ENCODE measurements at regions not wholly inside any gene's neighbourhood (a gene's known extent, or its start where the extent isn't known, plus 50 kb on each side); places are given as distances from the start of the nearest gene placed in this dataset.

DNA sequence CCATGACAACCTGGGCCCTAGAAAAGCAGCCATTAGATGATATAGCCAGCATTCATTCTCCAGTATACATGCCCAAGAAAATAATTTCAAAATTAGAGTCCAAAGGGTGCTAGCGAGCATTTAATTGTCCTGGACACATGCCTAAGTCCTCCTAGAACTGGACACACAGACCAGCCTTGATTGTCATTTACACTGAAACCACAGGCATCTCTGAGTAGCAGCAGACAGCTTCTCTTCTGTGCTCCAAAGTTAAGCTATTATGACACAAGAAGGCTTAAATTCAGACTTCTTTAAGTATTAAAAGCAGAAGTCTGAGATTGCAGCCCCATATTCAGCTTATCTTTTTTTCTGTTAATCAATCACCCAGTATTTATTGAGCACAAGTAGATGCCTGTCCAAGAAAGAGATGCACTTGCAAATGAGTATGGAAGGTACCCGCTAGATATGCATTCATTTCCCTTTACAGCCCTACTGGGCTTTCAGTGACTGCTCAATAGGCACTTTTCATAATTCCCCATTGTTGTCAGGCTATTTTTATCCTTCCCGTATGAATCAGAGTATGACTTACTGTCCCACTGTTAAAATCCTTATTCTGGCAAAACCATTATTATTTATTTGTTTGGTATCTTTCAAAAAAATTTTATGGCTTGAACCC is 374.1 kb downstream of the FBXW7 start:
- no peaks in the 10 kb centered on the region for H3K27me3 ChIP-seq (ENCODE audit: control insufficient read depth, insufficient read depth, low read length)
- H3K4me1 ChIP-seq (ENCODE audit: control insufficient read depth, insufficient read depth, low read length), result no peaks in the 10 kb centered on the region
- no peak overlapping the region for H3K4me3 ChIP-seq (ENCODE audit: low read length)
- no peak overlapping the region for H3K27ac ChIP-seq (ENCODE audit: low read length)
- H3K36me3 ChIP-seq (ENCODE audit: control insufficient read depth, insufficient read depth, low read length), result no peaks in the 10 kb centered on the region
- DNase-seq, result no peak
- no peaks in the 10 kb centered on the region for H3K9me3 ChIP-seq (ENCODE audit: control insufficient read depth, low read depth, low read length)
- 38% methylated on average over 1 of the region's 3 CpGs for WGBS (ENCODE audit: insufficient coverage, low lambda C conversion rate)

DNA sequence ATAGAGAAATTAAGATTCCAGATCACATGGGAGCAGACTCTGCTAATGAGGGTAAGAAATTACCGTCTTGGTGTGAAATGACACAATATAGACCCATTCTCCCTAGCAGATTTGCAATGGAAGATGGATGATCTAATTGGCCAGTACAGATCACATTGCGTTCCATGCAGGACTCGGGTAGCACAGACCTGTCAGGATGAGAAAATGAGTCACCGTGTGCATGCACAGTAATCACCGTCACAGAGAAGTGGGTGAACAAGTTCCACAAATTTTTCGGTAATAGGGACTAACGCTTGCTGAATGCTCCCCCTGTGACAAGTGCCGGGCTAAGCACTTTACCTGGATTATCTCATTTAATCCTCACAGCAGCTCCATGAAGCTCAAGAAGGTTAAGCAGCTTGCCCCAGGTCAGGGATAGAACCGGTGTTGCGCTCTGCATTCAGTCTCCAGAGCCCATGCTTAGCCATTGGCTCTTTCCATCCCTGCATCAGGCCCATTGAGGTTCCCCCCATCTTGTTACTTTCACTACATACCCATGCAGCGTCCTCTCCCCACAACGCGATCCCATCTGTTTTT is 375.6 kb downstream of the FBXW7 start:
- H3K27ac ChIP-seq (ENCODE audit: low read length), result no peak overlapping the region

GRCh38 chr4:152159773-152160172 is 376.1 kb downstream of the FBXW7 start:
- Histone ChIP-seq H3K4me3 (ENCODE audit: low read length) (no peak overlapping the region), H3K9me3 (ENCODE audit: control insufficient read depth, low read depth, low read length) (no peaks in the 10 kb centered on the region), H3K27me3 (ENCODE audit: control insufficient read depth, insufficient read depth, low read length) (no peaks in the 10 kb centered on the region), H3K36me3 (ENCODE audit: control insufficient read depth, insufficient read depth, low read length) (no peaks in the 10 kb centered on the region), H3K4me1 (ENCODE audit: control insufficient read depth, insufficient read depth, low read length) (no peaks in the 10 kb centered on the region), H3K27ac (ENCODE audit: low read length) (no peak overlapping the region)
- no CpG with 5 or more reads among the region's 2 CpGs for WGBS (ENCODE audit: insufficient coverage, low lambda C conversion rate)
- DNase-seq, result no peak

More for the DNA sequence above, 375.6 kb downstream of the FBXW7 start:
- Histone ChIP-seq H3K36me3 (ENCODE audit: control insufficient read depth, insufficient read depth, low read length) (no peaks in the 10 kb centered on the region), H3K9me3 (ENCODE audit: control insufficient read depth, low read depth, low read length) (no peaks in the 10 kb centered on the region), H3K4me3 (ENCODE audit: low read length) (no peak overlapping the region), H3K27me3 (ENCODE audit: control insufficient read depth, insufficient read depth, low read length) (no peaks in the 10 kb centered on the region), H3K4me1 (ENCODE audit: control insufficient read depth, insufficient read depth, low read length) (no peaks in the 10 kb centered on the region)
- WGBS (ENCODE audit: insufficient coverage, low lambda C conversion rate), result 60% methylated on average over 1 of the region's 13 CpGs
- DNase-seq, result no peak

- no peak overlapping the region for H3K4me3 ChIP-seq (ENCODE audit: low read length)
- H3K27ac ChIP-seq (ENCODE audit: low read length), result no peak overlapping the region
- no peaks in the 10 kb centered on the region for H3K27me3 ChIP-seq (ENCODE audit: control insufficient read depth, insufficient read depth, low read length)
- no peaks in the 10 kb centered on the region for H3K4me1 ChIP-seq (ENCODE audit: control insufficient read depth, insufficient read depth, low read length)
- no peaks in the 10 kb centered on the region for H3K36me3 ChIP-seq (ENCODE audit: control insufficient read depth, insufficient read depth, low read length)
- no CpG with 5 or more reads among the region's 2 CpGs for WGBS (ENCODE audit: insufficient coverage, low lambda C conversion rate)
- no peaks in the 10 kb centered on the region for H3K9me3 ChIP-seq (ENCODE audit: control insufficient read depth, low read depth, low read length)
- DNase-seq, result no peak
These were observed 377.7 kb downstream of the FBXW7 start for GRCh38 chr4:152158225-152158624.

DNA sequence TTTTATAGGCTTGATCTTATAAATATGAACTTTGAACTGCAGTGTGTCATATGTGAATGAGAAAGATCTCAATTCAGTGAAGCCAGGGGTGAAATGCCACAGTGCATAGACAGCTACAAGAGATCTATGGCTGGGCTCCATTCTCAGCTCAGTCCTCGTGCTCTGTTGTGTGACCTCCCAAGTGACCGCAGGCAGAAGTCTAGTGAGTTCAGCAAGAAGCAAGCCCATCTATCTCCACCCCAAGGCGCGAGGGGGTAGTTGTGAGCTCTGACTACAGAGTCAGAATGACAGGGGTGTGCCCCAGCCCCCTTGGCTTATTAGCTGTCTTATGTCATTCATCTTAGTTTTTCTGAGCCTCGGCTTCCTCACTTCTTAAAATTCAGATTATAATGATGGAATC is 378.3 kb downstream of the FBXW7 start:
- Histone ChIP-seq H3K4me1 (ENCODE audit: control insufficient read depth, insufficient read depth, low read length) (no peaks in the 10 kb centered on the region), H3K4me3 (ENCODE audit: low read length) (no peak overlapping the region), H3K27ac (ENCODE audit: low read length) (no peak overlapping the region), H3K9me3 (ENCODE audit: control insufficient read depth, low read depth, low read length) (no peaks in the 10 kb centered on the region), H3K36me3 (ENCODE audit: control insufficient read depth, insufficient read depth, low read length) (no peaks in the 10 kb centered on the region), H3K27me3 (ENCODE audit: control insufficient read depth, insufficient read depth, low read length) (no peaks in the 10 kb centered on the region)
- DNase-seq, result no peak
- WGBS (ENCODE audit: insufficient coverage, low lambda C conversion rate), result no CpG with 5 or more reads among the region's 5 CpGs

- no peaks in the 10 kb centered on the region for H3K4me1 ChIP-seq (ENCODE audit: control insufficient read depth, insufficient read depth, low read length)
- WGBS (ENCODE audit: insufficient coverage, low lambda C conversion rate), result no CpG with 5 or more reads among the region's 6 CpGs
- no peak for DNase-seq
- no peak overlapping the region for H3K4me3 ChIP-seq (ENCODE audit: low read length)
- no peaks in the 10 kb centered on the region for H3K27me3 ChIP-seq (ENCODE audit: control insufficient read depth, insufficient read depth, low read length)
- no peaks in the 10 kb centered on the region for H3K9me3 ChIP-seq (ENCODE audit: control insufficient read depth, low read depth, low read length)
- no peaks in the 10 kb centered on the region for H3K36me3 ChIP-seq (ENCODE audit: control insufficient read depth, insufficient read depth, low read length)
- H3K27ac ChIP-seq (ENCODE audit: low read length), result no peak overlapping the region
These were observed 379.4 kb downstream of the FBXW7 start for GRCh38 chr4:152156442-152156841.

- Histone ChIP-seq H3K4me3 (ENCODE audit: low read length) (no peak overlapping the region), H3K36me3 (ENCODE audit: control insufficient read depth, insufficient read depth, low read length) (no peaks in the 10 kb centered on the region), H3K27ac (ENCODE audit: low read length) (no peak overlapping the region), H3K4me1 (ENCODE audit: control insufficient read depth, insufficient read depth, low read length) (no peaks in the 10 kb centered on the region), H3K9me3 (ENCODE audit: control insufficient read depth, low read depth, low read length) (no peaks in the 10 kb centered on the region), H3K27me3 (ENCODE audit: control insufficient read depth, insufficient read depth, low read length) (peaks cover 4% of the 10 kb centered on the region)
- no peak for DNase-seq
- WGBS (ENCODE audit: insufficient coverage, low lambda C conversion rate), result 80% methylated on average over 1 of the region's 3 CpGs
These were observed 380.8 kb downstream of the FBXW7 start for GRCh38 chr4:152155070-152155469.

DNA sequence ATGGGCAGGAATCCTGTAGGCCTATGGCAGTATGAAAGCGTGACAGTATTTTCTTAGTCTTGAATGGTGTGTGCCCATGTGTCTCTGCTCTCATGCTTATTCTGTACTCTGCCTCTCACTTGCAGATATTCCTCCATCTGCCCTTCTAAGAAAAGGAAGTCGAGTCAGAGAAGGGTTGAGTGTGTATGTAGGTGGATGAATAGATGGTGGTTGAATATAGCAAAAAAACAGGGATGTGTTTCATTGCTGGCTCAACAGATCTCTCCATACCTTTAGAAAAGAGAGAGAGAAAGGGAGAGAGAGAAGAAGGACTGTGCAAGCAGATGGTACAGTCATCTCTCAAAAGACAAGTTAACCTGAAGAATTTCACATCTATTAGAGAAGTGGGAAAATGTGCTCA is 381.5 kb downstream of the FBXW7 start:
- no CpG with 5 or more reads among the region's 2 CpGs for WGBS (ENCODE audit: insufficient coverage, low lambda C conversion rate)
- H3K36me3 ChIP-seq (ENCODE audit: control insufficient read depth, insufficient read depth, low read length), result no peaks in the 10 kb centered on the region
- H3K4me1 ChIP-seq (ENCODE audit: control insufficient read depth, insufficient read depth, low read length), result no peaks in the 10 kb centered on the region
- H3K27me3 ChIP-seq (ENCODE audit: control insufficient read depth, insufficient read depth, low read length), result peaks cover 6% of the 10 kb centered on the region
- no peaks in the 10 kb centered on the region for H3K9me3 ChIP-seq (ENCODE audit: control insufficient read depth, low read depth, low read length)
- no peak overlapping the region for H3K4me3 ChIP-seq (ENCODE audit: low read length)
- no peak overlapping the region for H3K27ac ChIP-seq (ENCODE audit: low read length)
- no peak for DNase-seq

DNA sequence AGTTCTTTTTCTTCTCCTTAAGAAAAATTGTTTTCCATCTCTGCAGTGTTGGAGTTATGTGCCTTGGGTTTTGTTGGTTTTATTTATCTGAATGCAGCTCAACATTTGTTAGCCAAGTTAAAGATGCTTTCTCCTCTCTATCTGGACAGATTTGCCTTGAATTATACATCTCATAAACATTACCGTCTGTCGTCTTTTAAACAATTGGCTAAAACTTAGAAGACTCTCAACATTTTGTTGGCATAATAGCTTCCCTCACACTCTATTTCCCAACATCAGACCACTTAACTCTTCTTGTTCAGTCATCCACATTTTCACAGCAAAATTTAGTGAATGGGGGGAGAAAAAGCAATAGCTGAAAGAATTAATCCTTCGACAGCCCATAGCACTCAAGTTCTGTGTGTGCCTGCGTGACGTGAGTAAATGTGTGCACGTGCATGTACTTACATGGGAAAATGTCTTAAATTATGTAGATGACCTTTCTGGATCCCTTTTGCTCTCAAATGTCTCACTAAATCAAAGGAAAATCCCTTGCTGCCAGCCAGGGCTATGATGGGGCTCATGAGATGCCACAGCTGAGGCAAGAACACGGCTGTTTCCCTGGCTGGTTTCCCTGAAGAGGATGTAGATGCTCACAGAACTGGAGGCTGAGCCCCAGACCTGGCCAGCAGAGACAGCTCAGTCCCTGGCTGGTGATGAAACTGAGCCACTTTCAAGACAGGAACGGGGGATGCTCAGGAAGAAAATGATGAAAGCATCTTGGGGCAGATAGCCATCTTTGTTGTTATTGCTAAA is 382.2 kb downstream of the FBXW7 start:
- no peaks in the 10 kb centered on the region for H3K9me3 ChIP-seq (ENCODE audit: control insufficient read depth, low read depth, low read length)
- no peaks in the 10 kb centered on the region for H3K36me3 ChIP-seq (ENCODE audit: control insufficient read depth, insufficient read depth, low read length)
- H3K27ac ChIP-seq (ENCODE audit: low read length), result no peak overlapping the region
- WGBS (ENCODE audit: insufficient coverage, low lambda C conversion rate), result 58% methylated on average over 2 of the region's 8 CpGs
- H3K4me3 ChIP-seq (ENCODE audit: low read length), result no peak overlapping the region
- DNase-seq, result no peak
- H3K4me1 ChIP-seq (ENCODE audit: control insufficient read depth, insufficient read depth, low read length), result no peaks in the 10 kb centered on the region
- H3K27me3 ChIP-seq (ENCODE audit: control insufficient read depth, insufficient read depth, low read length), result peaks cover 6% of the 10 kb centered on the region

DNA sequence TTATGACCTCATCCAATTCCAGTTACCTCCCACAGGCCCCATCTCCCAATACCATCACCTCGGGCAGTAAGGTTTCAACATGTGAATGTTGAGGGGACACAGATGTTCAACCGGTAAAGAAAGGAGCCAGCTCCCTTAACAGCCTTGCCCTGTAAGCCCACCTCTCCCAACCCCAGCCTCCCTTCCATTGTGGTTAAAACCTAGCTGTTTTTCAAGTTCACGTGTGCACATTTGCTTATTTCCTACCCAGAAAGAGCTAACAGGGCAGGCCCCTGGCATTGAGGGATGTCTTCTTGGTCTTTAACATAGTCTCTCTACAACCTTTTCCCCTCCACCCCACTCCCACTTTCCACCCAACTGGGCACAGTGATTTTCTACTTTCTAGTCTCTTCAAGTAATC is 385.7 kb downstream of the FBXW7 start:
- H3K36me3 ChIP-seq (ENCODE audit: control insufficient read depth, insufficient read depth, low read length), result no peaks in the 10 kb centered on the region
- no CpG with 5 or more reads among the region's 3 CpGs for WGBS (ENCODE audit: insufficient coverage, low lambda C conversion rate)
- no peak for DNase-seq
- no peaks in the 10 kb centered on the region for H3K9me3 ChIP-seq (ENCODE audit: control insufficient read depth, low read depth, low read length)
- peaks cover 6% of the 10 kb centered on the region for H3K27me3 ChIP-seq (ENCODE audit: control insufficient read depth, insufficient read depth, low read length)
- no peaks in the 10 kb centered on the region for H3K4me1 ChIP-seq (ENCODE audit: control insufficient read depth, insufficient read depth, low read length)
- no peak overlapping the region for H3K4me3 ChIP-seq (ENCODE audit: low read length)
- no peak overlapping the region for H3K27ac ChIP-seq (ENCODE audit: low read length)

Data from large intestine (tissue), 3 donors.